GM21528 (cell line): ENCODE measurements at regions not wholly inside any gene's neighbourhood (a gene's known extent, or its start where the extent isn't known, plus 50 kb on each side); places are given as distances from the start of the nearest gene placed in this dataset.
"Not testable (repeated sequence)": the region's sequence is repeated elsewhere in the genome, so short reads cannot be mapped to it uniquely, and the experiment has no call there.

ENCODE experiments used
- ATAC-seq: cut with Tn5 transposase; IDR thresholded peaks from one replicate; pipeline ENCODE4 v1.9.1; 2021; ENCODE audit warnings: mild to moderate bottlenecking, moderate library complexity; ENCODE audit not compliant: unreplicated experiment, low FRiP score

DNA sequence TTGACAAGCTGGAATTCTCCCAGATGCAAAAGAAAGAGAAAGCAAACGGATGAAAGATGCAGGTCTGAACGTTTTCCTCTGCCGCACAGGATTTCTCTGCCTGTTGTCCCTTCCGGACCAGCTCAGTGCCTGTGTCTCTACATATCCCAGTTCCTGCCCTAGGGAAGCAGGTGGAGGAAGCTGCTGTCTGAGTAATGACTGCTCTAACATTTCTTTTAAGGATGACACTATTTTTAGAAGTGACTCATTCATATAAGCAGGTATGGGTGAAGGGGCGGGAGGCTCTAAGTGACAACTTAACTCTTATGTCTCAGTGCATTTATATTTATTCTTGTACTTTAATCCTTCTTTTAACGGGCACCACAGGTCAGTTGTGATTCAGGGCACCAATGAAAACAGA, 128.8 kb downstream of the SLC24A2 start:
- ATAC-seq = no peak

GRCh38 chr9:19656704-19657103, 132.1 kb downstream of the SLC24A2 start:
- ATAC-seq = no peak

DNA sequence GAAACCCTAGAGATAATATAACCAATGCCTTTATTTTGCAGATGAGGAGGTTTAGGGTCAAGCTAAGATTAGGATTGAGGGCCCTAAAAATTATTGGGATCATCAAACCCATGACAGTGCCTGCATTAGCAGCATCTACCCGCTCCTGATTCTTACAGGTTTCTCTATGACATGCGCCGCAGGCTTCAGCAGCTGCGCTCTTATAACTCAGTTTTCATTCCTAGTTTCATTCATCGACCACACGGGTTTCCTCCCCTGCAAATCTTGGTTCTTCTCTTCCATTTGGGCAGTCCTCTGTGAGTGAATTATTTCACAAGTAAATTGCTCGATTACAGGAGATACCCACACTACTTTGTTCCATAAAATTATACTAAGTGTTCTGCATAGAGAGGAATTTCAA, 137.2 kb downstream of the SLC24A2 start:
- ATAC-seq = no peak

DNA sequence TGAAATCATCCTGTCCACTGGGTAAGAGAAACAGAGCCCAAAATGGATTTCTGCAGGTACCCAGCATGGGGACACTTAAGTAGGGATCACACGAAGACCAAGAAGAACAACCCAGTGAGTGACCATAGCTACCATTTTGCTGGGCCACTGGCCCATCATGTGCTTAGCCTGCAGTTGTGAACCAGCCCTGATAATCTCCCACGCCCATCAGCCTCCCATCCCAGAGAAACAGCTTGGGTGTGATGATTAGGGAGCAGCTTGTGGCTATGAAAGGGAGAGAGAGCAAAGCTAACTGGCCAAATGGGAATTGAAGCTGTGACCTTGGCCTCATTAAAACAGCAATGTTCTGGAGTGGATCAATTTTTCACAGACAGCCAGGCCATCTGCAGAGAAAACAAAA, 138.5 kb downstream of the SLC24A2 start:
- no peak for ATAC-seq

GRCh38 chr9:19649336-19650041, 139.3 kb downstream of the SLC24A2 start:
- ATAC-seq = no peak

- ATAC-seq = no peak
Observed at GRCh38 chr9:19648672-19649071, 140.2 kb downstream of the SLC24A2 start.

DNA sequence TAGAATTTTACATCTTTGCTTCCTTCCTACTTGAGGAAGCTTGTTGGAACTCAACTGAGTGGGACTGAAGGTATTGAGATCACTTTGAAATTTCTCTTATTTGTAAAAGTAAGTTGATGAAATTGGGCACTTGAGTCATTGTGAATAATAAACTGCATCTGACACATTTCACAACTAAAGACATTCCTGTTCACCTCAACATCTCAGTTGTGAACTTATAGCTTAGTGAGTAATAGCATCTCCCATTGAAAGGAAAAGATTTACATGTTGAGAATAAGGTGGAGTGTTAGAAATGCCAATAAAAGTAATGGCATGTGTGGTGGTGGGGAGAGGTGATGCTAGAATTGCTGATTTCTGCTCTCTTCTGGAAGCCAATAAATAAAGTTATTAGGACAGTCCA, 145.0 kb downstream of the SLC24A2 start:
- ATAC-seq = no peak

DNA sequence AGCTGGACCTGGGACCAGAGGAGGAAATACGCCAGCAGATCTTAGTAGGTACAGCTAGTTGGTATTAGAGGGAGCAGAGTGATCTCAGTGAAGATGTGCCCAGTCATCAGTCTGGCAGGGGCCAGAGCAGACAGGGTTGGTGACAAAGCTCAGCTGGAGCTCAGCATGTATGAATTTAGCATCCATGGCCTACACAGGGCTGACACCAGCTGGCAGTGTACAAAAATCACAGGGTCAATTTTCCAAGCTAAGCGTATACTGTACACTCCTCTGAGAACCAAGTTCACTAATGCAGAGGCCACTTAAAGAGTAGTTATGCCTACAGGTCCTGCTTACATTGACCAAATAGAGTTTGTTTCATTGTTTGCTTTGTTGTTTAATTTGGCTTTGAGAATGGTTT, 146.6 kb downstream of the SLC24A2 start:
- ATAC-seq = no peak

GRCh38 chr9:19641046-19641445, 147.8 kb downstream of the SLC24A2 start:
- ATAC-seq = no peak

DNA sequence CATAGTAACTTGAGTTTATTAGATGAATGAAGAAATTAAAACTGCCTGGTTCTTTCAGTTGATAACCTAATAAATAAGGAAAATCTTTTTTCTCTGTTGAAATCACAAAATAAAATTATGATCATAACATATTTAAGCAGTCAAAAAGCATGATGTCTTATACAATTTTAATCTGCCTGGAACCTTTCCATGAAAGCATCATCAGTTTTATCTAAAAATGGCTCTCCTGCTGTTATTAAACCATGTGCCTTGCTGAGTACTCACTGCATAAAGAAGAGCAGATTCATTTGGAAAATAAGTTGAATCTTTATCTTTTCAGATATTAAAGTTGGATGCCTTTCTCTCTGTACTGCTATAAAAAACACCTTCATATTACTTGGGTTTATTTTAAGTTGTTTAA, 148.8 kb downstream of the SLC24A2 start:
- ATAC-seq = no peak

DNA sequence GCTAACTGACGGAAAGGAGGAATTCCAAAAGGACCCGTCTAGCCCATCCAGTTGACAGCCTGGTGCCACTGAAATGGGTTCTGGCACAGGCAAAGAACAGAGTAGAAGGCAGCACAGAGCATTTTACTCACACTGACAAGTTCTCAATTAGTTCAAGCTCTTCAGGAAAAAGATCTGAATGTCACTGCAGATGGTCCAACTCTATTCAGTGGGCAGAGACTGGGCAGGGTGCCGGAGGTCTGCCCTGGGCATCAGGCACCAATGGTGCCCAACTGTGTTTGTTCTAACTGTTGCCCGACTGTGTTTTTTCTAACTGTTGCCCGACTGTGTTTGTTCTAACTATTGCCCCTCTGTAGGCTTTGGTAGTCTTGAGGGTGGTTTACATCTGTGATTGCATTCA, 151.8 kb downstream of the SLC24A2 start:
- ATAC-seq = no peak

DNA sequence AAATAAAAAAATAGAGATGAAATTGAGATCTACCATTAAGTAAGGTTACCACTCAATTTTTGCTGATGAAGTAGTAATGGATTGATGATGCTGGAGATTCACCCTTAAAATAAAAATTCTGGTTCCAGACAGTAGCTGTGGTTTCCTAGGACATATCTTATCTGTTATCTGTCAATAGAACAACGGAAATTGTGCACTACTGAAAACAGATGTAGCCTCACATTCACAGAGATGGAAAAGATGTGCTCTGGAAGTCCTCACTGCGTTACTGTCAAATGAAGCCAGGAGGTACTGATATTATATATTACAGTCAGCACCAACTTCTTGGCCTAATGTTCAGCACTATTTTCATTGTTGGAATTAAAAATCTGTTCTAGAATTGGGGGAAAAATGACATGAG, 154.0 kb downstream of the SLC24A2 start:
- no peak for ATAC-seq

DNA sequence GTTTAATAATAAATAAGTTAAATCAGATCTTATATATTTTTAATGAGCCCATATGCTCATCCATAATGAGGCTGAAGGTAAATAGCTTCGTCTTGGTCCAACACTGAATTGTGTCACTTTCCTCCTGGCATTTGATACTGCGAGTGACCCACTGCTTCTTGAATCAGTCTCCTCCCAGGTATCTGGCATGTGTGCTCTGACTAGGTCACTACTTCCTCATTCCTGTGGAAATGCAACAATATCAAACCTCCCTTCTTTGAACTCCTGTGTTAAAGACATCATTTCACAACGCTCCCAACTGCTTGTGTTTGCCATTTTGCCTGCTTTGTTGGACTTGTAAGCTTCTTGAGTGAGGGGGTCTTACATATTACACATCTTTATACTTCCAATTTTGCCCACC, 157.7 kb downstream of the SLC24A2 start:
- ATAC-seq = no peak

GRCh38 chr9:19630760-19631159, 158.1 kb downstream of the SLC24A2 start:
- ATAC-seq = no peak

- no peak for ATAC-seq
Observed at GRCh38 chr9:19629488-19629887, 159.3 kb downstream of the SLC24A2 start.

- not testable (repeated sequence) for ATAC-seq
Observed at GRCh38 chr9:19625426-19625825, 163.4 kb downstream of the SLC24A2 start.

- ATAC-seq = no peak
Observed at GRCh38 chr9:19624519-19624918, 164.3 kb downstream of the SLC24A2 start.

DNA sequence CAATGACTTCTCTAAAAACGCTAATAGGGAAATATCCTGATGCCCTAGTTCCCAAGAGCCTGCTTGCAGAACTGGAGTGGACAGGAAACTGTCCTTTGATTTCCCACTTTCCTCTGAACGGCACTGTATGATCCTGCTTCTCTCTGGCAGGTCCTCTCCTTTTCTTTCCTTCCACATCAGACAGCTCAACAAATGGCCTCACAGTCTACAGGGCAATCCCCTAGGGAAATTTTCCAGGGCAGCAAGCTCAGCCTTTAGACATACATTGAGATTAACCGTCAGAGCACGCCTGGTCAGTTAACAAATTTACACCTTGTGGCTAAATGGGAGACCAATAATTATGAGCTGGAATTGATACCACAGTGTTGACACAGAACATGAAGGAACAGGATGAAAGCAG, 164.9 kb downstream of the SLC24A2 start:
- no peak for ATAC-seq

DNA sequence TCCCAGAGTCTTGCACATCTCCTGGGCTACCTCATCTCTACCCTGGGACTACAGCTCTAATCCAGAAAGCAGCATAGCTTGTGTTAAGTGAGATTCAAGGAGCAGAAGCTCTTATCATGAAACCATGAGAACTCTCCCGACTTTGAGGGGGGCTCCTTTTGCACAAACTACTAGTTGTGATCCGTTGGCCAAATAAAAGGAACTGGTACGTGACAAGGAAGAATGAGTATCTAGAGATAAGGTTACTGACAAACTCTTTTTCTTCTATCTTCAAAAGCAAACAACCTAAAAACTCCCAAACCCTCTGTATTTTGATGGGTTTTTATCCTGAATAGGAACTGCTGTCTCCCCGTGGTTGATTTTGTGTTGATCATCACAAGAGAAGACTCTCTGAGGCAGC, 168.5 kb downstream of the SLC24A2 start:
- ATAC-seq = no peak

- no peak for ATAC-seq
Observed at GRCh38 chr9:19619221-19619620, 169.6 kb downstream of the SLC24A2 start.

DNA sequence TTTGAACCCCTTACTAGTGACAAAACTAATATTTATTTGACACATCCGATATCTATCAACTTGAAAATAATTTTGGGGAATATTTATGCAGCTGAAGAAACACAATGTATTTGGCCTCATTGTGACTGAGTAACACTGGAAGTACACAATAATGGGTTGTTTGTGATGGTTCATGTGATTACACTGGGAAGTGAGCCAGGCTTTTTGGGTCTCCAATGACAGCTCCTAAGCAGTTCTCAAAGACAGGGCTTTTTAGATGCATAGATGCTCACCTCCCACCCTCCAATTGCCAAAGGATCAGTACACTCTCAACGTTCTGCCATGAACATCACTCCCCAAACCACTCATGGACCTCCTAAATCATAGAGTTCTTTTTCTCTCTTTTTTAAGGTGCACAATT, 170.0 kb downstream of the SLC24A2 start:
- ATAC-seq = no peak

DNA sequence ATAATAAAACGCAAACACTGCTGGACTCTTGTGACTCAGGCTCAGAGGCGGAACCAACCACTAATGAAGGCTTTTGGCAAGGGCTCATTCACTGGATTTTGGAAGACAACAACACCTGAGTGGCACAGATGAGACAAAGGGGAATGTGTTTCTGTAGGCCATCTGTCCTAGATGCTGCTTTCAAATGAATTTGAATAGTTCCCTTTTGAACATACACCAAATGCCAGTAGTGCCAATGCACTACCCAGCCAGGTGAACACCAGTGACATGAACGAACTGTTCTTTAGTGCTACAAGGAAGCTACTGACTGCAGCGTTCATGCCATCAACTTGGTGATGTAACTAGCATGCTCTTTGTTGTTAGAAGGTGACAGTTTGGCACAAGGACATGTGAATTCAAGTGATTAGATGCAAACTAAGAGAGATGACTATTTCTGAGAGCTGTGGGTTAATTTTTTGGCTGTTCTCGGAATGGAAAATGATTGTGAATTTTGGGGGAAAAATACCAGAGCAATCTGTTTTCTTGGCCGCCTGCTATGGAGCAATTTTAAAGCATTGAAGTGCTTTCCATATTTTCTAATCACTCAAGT, 173.7 kb downstream of the SLC24A2 start:
- ATAC-seq = no peak

DNA sequence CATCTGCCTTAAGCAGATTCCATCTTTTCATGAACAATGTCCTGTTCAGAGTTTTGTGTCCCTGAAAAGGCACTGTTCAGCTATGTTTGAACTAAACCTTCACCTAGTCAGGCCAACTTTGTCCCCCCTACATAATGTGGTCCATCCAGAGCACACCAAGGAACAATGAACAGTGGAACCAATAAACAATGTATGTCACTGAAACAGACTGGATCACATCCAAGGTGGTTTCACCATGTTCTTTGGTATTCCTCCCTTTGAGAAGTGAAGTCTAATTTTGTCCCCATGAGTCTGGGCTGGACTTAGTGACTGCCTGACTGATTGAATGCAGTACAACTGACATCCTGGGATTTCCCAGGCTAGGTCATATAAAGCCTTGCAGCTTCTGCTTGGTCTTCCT, 174.5 kb downstream of the SLC24A2 start:
- ATAC-seq = no peak
